HepG2 (cell line): ENCODE measurements at regions not wholly inside any gene's neighbourhood (a gene's known extent, or its start where the extent isn't known, plus 50 kb on each side); places are given as distances from the start of the nearest gene placed in this dataset.

Experiments used
- ATAC-seq: fragments of 200-7000 bp; cut with Tn5 transposase; 3 replicates; pipeline ENCODE4 v1.9.1; 2020; ENCODE audit warnings: mild to moderate bottlenecking, moderate library complexity
- BruUV-seq: library from RNA; stranded (reverse); fragments of 400-500 nt; replicated peaks from 2 replicates; lab custom pipeline; 2021; lab: Mats Ljungman, UMichigan
- CTCF ChIA-PET: fragments of 300-600 bp; formaldehyde crosslinking; extraction: SDS; loops from one replicate; lab custom pipeline; 2021; ENCODE audit warnings: low total read pairs, inconsistent platforms, low intra/inter-chr PET ratio; lab: Yijun Ruan, JAX
- POLR2A ChIA-PET: fragments of 350-600 bp; sonication (Branson Sonifier 250); formaldehyde crosslinking; loops from one replicate; lab custom pipeline; 2020; ENCODE audit warnings: antibody characterized with exemption, inconsistent platforms; lab: Yijun Ruan, JAX
- DNase-seq: peaks from one replicate; pipeline ENCODE4 v3.0.0-alpha.2; 2015; ENCODE audit warnings: low spot score
- FAIRE-seq: peaks from 3 replicates; lab custom pipeline; 2011; peaks lifted over from hg19 to GRCh38; lab: Jason Lieb, UNC
- H2AFZ ChIP-seq: one replicate; pipeline ENCODE4 v1.6.1; 2011; ENCODE audit warnings: low read length, inconsistent platforms
- H3K27ac ChIP-seq: fragments of 300-600 bp; 3 replicates; pipeline ENCODE4 v1.8.0; 2011; ENCODE audit warnings: mixed run types, mild to moderate bottlenecking, mixed read lengths, low read length, inconsistent platforms; ENCODE audit not compliant: insufficient read depth; ENCODE audit errors: extremely low read length
- H3K27me3 ChIP-seq, 2 experiments: fragments of 200-600 bp in 1 of 2; 2 replicates in 1 of 2; 3 replicates in 1 of 2; pipeline versions ENCODE4 v1.6.0 to v1.8.0; 2011; ENCODE audit warnings: low read length in 2 of 2, mild to moderate bottlenecking in 2 of 2, moderate library complexity in 2 of 2, inconsistent platforms in 1 of 2; ENCODE audit not compliant: insufficient read depth in 2 of 2, control insufficient read depth in 1 of 2
- H3K36me3 ChIP-seq, 2 experiments: fragments of 200-600 bp in 1 of 2; replicated peaks in 1 of 2; 2 replicates in 1 of 2; 3 replicates in 1 of 2; pipeline versions ENCODE4 v1.5.1 to v1.8.0; 2011; ENCODE audit warnings: low read length in 2 of 2, inconsistent platforms in 1 of 2; ENCODE audit not compliant: insufficient read depth in 2 of 2, control insufficient read depth in 1 of 2
- H3K4me1 ChIP-seq: 2 replicates; pipeline ENCODE4 v1.5.1; 2012; ENCODE audit warnings: low read length, inconsistent platforms; ENCODE audit not compliant: insufficient read depth
- H3K4me2 ChIP-seq: 2 replicates; pipeline ENCODE4 v1.6.0; 2011; ENCODE audit warnings: low read depth, low read length, inconsistent platforms
- H3K4me3 ChIP-seq, 3 experiments: fragments of 200-600 bp in 1 of 3; sonication (generic), shearing (Covaris generic) in 1 of 3; replicated peaks in 1 of 3; 2 replicates each; pipeline ENCODE4 v1.5.1; 2011 to 2016; ENCODE audit warnings: low read length in 3 of 3, inconsistent platforms in 2 of 3, low read depth in 2 of 3, mild to moderate bottlenecking in 2 of 3, control low read depth in 1 of 3, mixed read lengths in 1 of 3; ENCODE audit not compliant: insufficient read depth in 1 of 3
- H3K79me2 ChIP-seq: one replicate; pipeline ENCODE4 v1.6.1; 2011; ENCODE audit warnings: low read length, inconsistent platforms; ENCODE audit not compliant: insufficient read depth
- H3K9ac ChIP-seq: 2 replicates; pipeline ENCODE4 v1.6.0; 2011; ENCODE audit warnings: mild to moderate bottlenecking, low read depth, low read length, inconsistent platforms; ENCODE audit not compliant: insufficient read depth
- H3K9me3 ChIP-seq: 2 replicates; pipeline ENCODE4 v1.5.1; 2012; ENCODE audit warnings: mild to moderate bottlenecking, low read length
- H4K20me1 ChIP-seq: 2 replicates; pipeline ENCODE4 v1.6.0; 2011; ENCODE audit warnings: inconsistent platforms, mild to moderate bottlenecking, low read length, moderate library complexity; ENCODE audit not compliant: insufficient read depth
- CHD2 ChIP-seq: IDR thresholded peaks from 2 replicates; pipeline ENCODE4 v1.6.1; 2011; ENCODE audit warnings: low read depth, low read length, improper control_type of control experiment
- FOXK2 ChIP-seq: fragments of 450-650 bp; IDR thresholded peaks from 2 replicates; pipeline ENCODE4 v1.6.1; 2016
- GRHL1 ChIP-seq: sonication (generic); formaldehyde crosslinking; conservative IDR thresholded peaks from 2 replicates; pipeline ENCODE4 v1.8.0; 2022; ENCODE audit warnings: missing genetic modification reagents
- HNF4A ChIP-seq: sonication (generic); formaldehyde crosslinking; IDR thresholded peaks from 2 replicates; pipeline ENCODE4 v1.4.0; 2020; ENCODE audit warnings: missing genetic modification reagents
- MAZ ChIP-seq, 2 experiments: sonication (generic) in 1 of 2; formaldehyde crosslinking in 1 of 2; IDR thresholded peaks; 2 replicates each; pipeline versions ENCODE4 v1.5.0 to v1.6.1; 2012 to 2020; ENCODE audit warnings: low read depth in 2 of 2, mild to moderate bottlenecking in 2 of 2, borderline replicate concordance in 1 of 2, improper control_type of control experiment in 1 of 2, low read length in 1 of 2, missing genetic modification reagents in 1 of 2, moderate library complexity in 1 of 2
- PRMT3 ChIP-seq: sonication (generic); formaldehyde crosslinking; IDR thresholded peaks from 2 replicates; pipeline ENCODE4 v1.8.1; 2022; ENCODE audit warnings: low read depth, mild to moderate bottlenecking, moderate library complexity, missing genetic modification reagents, borderline replicate concordance
- SALL2 ChIP-seq: sonication (generic); formaldehyde crosslinking; IDR thresholded peaks from 2 replicates; pipeline ENCODE4 v1.8.1; 2023; ENCODE audit warnings: mild to moderate bottlenecking, missing genetic modification reagents, inconsistent platforms
- SIN3B ChIP-seq: fragments of 150-350 bp; IDR thresholded peaks from 2 replicates; pipeline ENCODE4 v1.6.1; 2014; ENCODE audit warnings: low read length
- SMC3 ChIP-seq: IDR thresholded peaks from 2 replicates; pipeline ENCODE4 v1.6.1; 2011; ENCODE audit warnings: low read length, improper control_type of control experiment
- SNRNP70 ChIP-seq: fragments of 200-400 bp; formaldehyde crosslinking; IDR thresholded peaks from 2 replicates; pipeline ENCODE4 v1.6.1; 2017; ENCODE audit warnings: mild to moderate bottlenecking, low read depth, low read length, moderate library complexity
- ZFP90 ChIP-seq: sonication (generic); formaldehyde crosslinking; IDR thresholded peaks from 2 replicates; pipeline ENCODE4 v1.8.0; 2022; ENCODE audit warnings: missing genetic modification reagents, mild to moderate bottlenecking, inconsistent platforms, borderline replicate concordance
- ZNF143 ChIP-seq: sonication (generic); formaldehyde crosslinking; IDR thresholded peaks from 2 replicates; pipeline ENCODE4 v1.4.0; 2020; ENCODE audit warnings: missing genetic modification reagents
- ZNF30 ChIP-seq: sonication (generic); formaldehyde crosslinking; IDR thresholded peaks from 2 replicates; pipeline ENCODE4 v1.5.0; 2020; ENCODE audit warnings: mild to moderate bottlenecking, missing genetic modification reagents
- ZNF703 ChIP-seq: sonication (generic); formaldehyde crosslinking; IDR thresholded peaks from 2 replicates; pipeline ENCODE4 v1.5.1; 2020; ENCODE audit warnings: missing genetic modification reagents, mild to moderate bottlenecking, moderate library complexity, borderline replicate concordance
- ZNF879 ChIP-seq: sonication (generic); formaldehyde crosslinking; IDR thresholded peaks from 2 replicates; pipeline ENCODE4 v1.8.1; 2023; ENCODE audit warnings: missing genetic modification reagents
- whole genome bisulfite sequencing: methylation state at CpG from one replicate; pipeline ENCODE4 v1.1.6; 2017; ENCODE audit warnings: low lambda C conversion rate; 5-methylcytosine and 5-hydroxymethylcytosine counted together
- in situ Hi-C: cut with HindIII; loops from 2 replicates; pipeline ENCODE4 v1.10.0; 2017; ENCODE audit warnings: low pct_unique_long_range_greater_than_20kb; ENCODE audit not compliant: extremely low pct_ligation_motif_present
- intact Hi-C: fragments of 100-400 bp; cut with micrococcal nuclease; formaldehyde crosslinking; loops from one replicate; pipeline ENCODE4 v1.10.0; 2022; ENCODE audit not compliant: unreplicated experiment
- TF ChIP-seq, protein P1 (sequence below): sonication (generic); formaldehyde crosslinking; IDR thresholded peaks from 2 replicates; pipeline ENCODE4 v1.8.1; 2023; ENCODE audit warnings: missing genetic modification reagents, mild to moderate bottlenecking, borderline replicate concordance
- TF ChIP-seq, protein P2 (sequence below): sonication (generic); formaldehyde crosslinking; IDR thresholded peaks from 2 replicates; pipeline ENCODE4 v1.4.0; 2020; ENCODE audit warnings: missing genetic modification reagents, mild to moderate bottlenecking, borderline replicate concordance
- TF ChIP-seq, protein P3 (sequence below): sonication (generic); formaldehyde crosslinking; IDR thresholded peaks from 2 replicates; pipeline ENCODE4 v1.5.0; 2020; ENCODE audit warnings: mild to moderate bottlenecking, missing genetic modification reagents
- TF ChIP-seq, protein P4 (sequence below), 2 experiments: sonication (generic) in 1 of 2; formaldehyde crosslinking in 1 of 2; IDR thresholded peaks; 2 replicates each; pipeline versions ENCODE4 v1.4.0 to v1.6.1; 2018 to 2020; ENCODE audit warnings: missing genetic modification reagents in 2 of 2, borderline replicate concordance in 1 of 2, low read depth in 1 of 2, mild to moderate bottlenecking in 1 of 2, missing biosample characterization in 1 of 2

- DNase-seq (no peak), FAIRE-seq (no peak), ATAC-seq (no peak)
- in situ Hi-C loops: no loop called here
- no peak overlapping the region for H3K4me2 ChIP-seq
- H3K9me3 ChIP-seq: no peaks in the 10 kb centered on the region
- BruUV-seq: no TSS peak
- CTCF ChIA-PET: no interaction called here
- H3K27ac ChIP-seq: no peak overlapping the region
- 54% methylated on average over 5 of the region's 5 CpGs for WGBS
- intact Hi-C loops: no loop called here
- H3K9ac ChIP-seq: no peak overlapping the region
- no peaks in the 10 kb centered on the region for H4K20me1 ChIP-seq
- H3K79me2 ChIP-seq: no peaks in the 10 kb centered on the region
- no peaks in the 10 kb centered on the region for H3K36me3 ChIP-seq
- POLR2A ChIA-PET: no interaction called here
- no peaks in the 10 kb centered on the region for H3K27me3 ChIP-seq
- TF ChIP-seq MAZ (IDR thresholded peaks at IDR 0.05; ENCODE audit: borderline replicate concordance, low read depth, low read length) (no peak), MAZ (CRISPR knock-in tag; IDR thresholded peaks at IDR 0.05; ENCODE audit: low read depth) (no peak), FOXK2 (no peak), SNRNP70 (no peak), ZNF143 (CRISPR knock-in tag) (no peak), SIN3B (no peak), SALL2 (CRISPR knock-in tag) (no peak), ZFP90 (CRISPR knock-in tag) (no peak), GRHL1 (CRISPR knock-in tag) (no peak), SMC3 (no peak), ZNF703 (CRISPR knock-in tag) (no peak), PRMT3 (no peak), CHD2 (no peak), HNF4A (CRISPR knock-in tag) (no peak), ZNF879 (CRISPR knock-in tag) (no peak), ZNF30 (CRISPR knock-in tag) (no peak)
- TF ChIP-seq, protein P1, sequence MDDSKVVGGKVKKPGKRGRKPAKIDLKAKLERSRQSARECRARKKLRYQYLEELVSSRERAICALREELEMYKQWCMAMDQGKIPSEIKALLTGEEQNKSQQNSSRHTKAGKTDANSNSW: no peak
- TF ChIP-seq, protein P2, sequence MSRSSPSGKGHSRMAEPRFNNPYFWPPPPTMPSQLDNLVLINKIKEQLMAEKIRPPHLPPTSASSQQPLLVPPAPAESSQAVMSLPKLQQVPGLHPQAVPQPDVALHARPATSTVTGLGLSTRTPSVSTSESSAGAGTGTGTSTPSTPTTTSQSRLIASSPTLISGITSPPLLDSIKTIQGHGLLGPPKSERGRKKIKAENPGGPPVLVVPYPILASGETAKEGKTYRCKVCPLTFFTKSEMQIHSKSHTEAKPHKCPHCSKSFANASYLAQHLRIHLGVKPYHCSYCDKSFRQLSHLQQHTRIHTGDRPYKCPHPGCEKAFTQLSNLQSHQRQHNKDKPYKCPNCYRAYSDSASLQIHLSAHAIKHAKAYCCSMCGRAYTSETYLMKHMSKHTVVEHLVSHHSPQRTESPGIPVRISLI (CRISPR knock-in tag): no peak
- TF ChIP-seq, protein P3, sequence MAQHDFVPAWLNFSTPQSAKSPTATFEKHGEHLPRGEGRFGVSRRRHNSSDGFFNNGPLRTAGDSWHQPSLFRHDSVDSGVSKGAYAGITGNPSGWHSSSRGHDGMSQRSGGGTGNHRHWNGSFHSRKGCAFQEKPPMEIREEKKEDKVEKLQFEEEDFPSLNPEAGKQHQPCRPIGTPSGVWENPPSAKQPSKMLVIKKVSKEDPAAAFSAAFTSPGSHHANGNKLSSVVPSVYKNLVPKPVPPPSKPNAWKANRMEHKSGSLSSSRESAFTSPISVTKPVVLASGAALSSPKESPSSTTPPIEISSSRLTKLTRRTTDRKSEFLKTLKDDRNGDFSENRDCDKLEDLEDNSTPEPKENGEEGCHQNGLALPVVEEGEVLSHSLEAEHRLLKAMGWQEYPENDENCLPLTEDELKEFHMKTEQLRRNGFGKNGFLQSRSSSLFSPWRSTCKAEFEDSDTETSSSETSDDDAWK: no peak
- TF ChIP-seq, protein P4, sequence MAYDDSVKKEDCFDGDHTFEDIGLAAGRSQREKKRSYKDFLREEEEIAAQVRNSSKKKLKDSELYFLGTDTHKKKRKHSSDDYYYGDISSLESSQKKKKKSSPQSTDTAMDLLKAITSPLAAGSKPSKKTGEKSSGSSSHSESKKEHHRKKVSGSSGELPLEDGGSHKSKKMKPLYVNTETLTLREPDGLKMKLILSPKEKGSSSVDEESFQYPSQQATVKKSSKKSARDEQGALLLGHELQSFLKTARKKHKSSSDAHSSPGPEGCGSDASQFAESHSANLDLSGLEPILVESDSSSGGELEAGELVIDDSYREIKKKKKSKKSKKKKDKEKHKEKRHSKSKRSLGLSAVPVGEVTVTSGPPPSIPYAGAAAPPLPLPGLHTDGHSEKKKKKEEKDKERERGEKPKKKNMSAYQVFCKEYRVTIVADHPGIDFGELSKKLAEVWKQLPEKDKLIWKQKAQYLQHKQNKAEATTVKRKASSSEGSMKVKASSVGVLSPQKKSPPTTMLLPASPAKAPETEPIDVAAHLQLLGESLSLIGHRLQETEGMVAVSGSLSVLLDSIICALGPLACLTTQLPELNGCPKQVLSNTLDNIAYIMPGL (CRISPR knock-in tag; IDR thresholded peaks at IDR 0.05; ENCODE audit: borderline replicate concordance in 1 of 2, low read depth in 1 of 2): no peak
- no peak overlapping the region for H2AFZ ChIP-seq
- H3K4me1 ChIP-seq: no peaks in the 10 kb centered on the region
- no peak overlapping the region for H3K4me3 ChIP-seq
Observed at GRCh38 chr3:164903820-164904451, 174.4 kb downstream of the SI start.
